Endothelial cell of umbilical vein (primary cell): ENCODE measurements at regions not wholly inside any gene's neighbourhood (a gene's known extent, or its start where the extent isn't known, plus 50 kb on each side); places are given as distances from the start of the nearest gene placed in this dataset.

Experiments used
- BruUV-seq: library from RNA; stranded (reverse); fragments of 400-500 nt; replicated peaks from 2 replicates; lab custom pipeline; 2021; lab: Mats Ljungman, UMichigan
- CTCF ChIA-PET: fragments of 300-600, 350-600 bp; sonication (Branson Sonifier 250); formaldehyde crosslinking; loops from one replicate; lab custom pipeline; 2021; ENCODE audit warnings: antibody characterized with exemption, inconsistent platforms; lab: Charles Lee
- POLR2A ChIA-PET: fragments of 300-600, 350-600 bp; sonication (Branson Sonifier 250); formaldehyde crosslinking; loops from one replicate; lab custom pipeline; 2021; ENCODE audit warnings: antibody characterized with exemption, inconsistent platforms; lab: Charles Lee
- DNase-seq: peaks from one replicate; pipeline ENCODE4 v3.0.0-alpha.2; 2011; ENCODE audit warnings: low read depth, low spot score
- FAIRE-seq: peaks from 2 replicates; lab custom pipeline; 2011; peaks lifted over from hg19 to GRCh38; lab: Jason Lieb, UNC
- H2AFZ ChIP-seq: 2 replicates; pipeline ENCODE4 v1.6.0; 2012; ENCODE audit warnings: low read depth, low read length, control low read depth, inconsistent platforms
- H3K27ac ChIP-seq: 2 replicates; pipeline ENCODE4 v1.5.1; 2011; ENCODE audit warnings: low read depth, mild to moderate bottlenecking, control low read depth, low read length, moderate library complexity; ENCODE audit not compliant: insufficient read depth
- H3K27me3 ChIP-seq, 2 experiments: 2 replicates each; pipeline versions ENCODE4 v1.6.0 to v1.6.1; 2011; ENCODE audit warnings: low read length in 2 of 2, mixed read lengths in 1 of 2; ENCODE audit not compliant: control insufficient read depth in 2 of 2, insufficient read depth in 2 of 2
- H3K36me3 ChIP-seq, 2 experiments: 2 replicates in 1 of 2; 3 replicates in 1 of 2; pipeline ENCODE4 v1.5.1; 2011; ENCODE audit warnings: low read length in 2 of 2, mild to moderate bottlenecking in 1 of 2, moderate library complexity in 1 of 2; ENCODE audit not compliant: control insufficient read depth in 2 of 2, insufficient read depth in 2 of 2; ENCODE audit errors: extremely low read depth in 1 of 2
- H3K4me1 ChIP-seq: 3 replicates; pipeline ENCODE4 v1.5.1; 2011; ENCODE audit warnings: mild to moderate bottlenecking, low read length; ENCODE audit not compliant: control insufficient read depth, insufficient read depth; ENCODE audit errors: extremely low read depth
- H3K4me2 ChIP-seq: 2 replicates; pipeline ENCODE4 v1.6.1; 2011; ENCODE audit warnings: low read length, control low read depth, mixed read lengths; ENCODE audit not compliant: insufficient read depth
- H3K4me3 ChIP-seq, 3 experiments: fragments of 200-600 bp in 1 of 3; sonication (generic), shearing (Covaris generic) in 1 of 3; replicated peaks in 1 of 3; 2 replicates each; pipeline ENCODE4 v1.5.1; 2011 to 2016; ENCODE audit warnings: control low read depth in 3 of 3, low read length in 3 of 3, mild to moderate bottlenecking in 2 of 3, inconsistent platforms in 1 of 3, low read depth in 1 of 3, moderate library complexity in 1 of 3; ENCODE audit not compliant: insufficient read depth in 1 of 3
- H3K79me2 ChIP-seq: 2 replicates; pipeline ENCODE4 v1.6.0; 2012; ENCODE audit warnings: low read length, inconsistent platforms; ENCODE audit not compliant: control insufficient read depth, insufficient read depth
- H3K9ac ChIP-seq: replicated peaks from 2 replicates; pipeline ENCODE3; 2011; ENCODE audit warnings: low read length, control low read depth; ENCODE audit not compliant: insufficient read depth; ENCODE audit errors: extremely low read depth
- H3K9me1 ChIP-seq: replicated peaks from 3 replicates; pipeline ENCODE4 v1.6.0; 2011; ENCODE audit warnings: mild to moderate bottlenecking, low read length; ENCODE audit not compliant: control insufficient read depth, insufficient read depth; ENCODE audit errors: extremely low read depth
- H3K9me3 ChIP-seq: replicated peaks from 2 replicates; pipeline ENCODE4 v1.5.1; 2012; ENCODE audit warnings: low read length, inconsistent platforms; ENCODE audit not compliant: control insufficient read depth, insufficient read depth
- H4K20me1 ChIP-seq: replicated peaks from 2 replicates; pipeline ENCODE3; 2011; ENCODE audit warnings: mild to moderate bottlenecking, low read length; ENCODE audit not compliant: control insufficient read depth, insufficient read depth; ENCODE audit errors: extremely low read depth
- EZH2 ChIP-seq: IDR thresholded peaks from 2 replicates; pipeline ENCODE4 v1.6.1; 2012; ENCODE audit warnings: borderline replicate concordance, low read depth, mild to moderate bottlenecking, moderate library complexity, low read length, inconsistent platforms; ENCODE audit not compliant: severe bottlenecking
- FOS ChIP-seq: IDR thresholded peaks from 2 replicates; pipeline ENCODE4 v1.6.1; 2011; ENCODE audit warnings: mild to moderate bottlenecking, low read length, moderate library complexity, borderline replicate concordance; ENCODE audit not compliant: insufficient read depth
- GATA2 ChIP-seq: IDR thresholded peaks from 2 replicates; pipeline ENCODE4 v1.7.0; 2011; ENCODE audit warnings: low read depth, mild to moderate bottlenecking, moderate library complexity, mixed read lengths, low read length; ENCODE audit not compliant: insufficient read length, insufficient read depth
- JUN ChIP-seq: IDR thresholded peaks from 2 replicates; pipeline ENCODE4 v1.6.1; 2011; ENCODE audit warnings: borderline replicate concordance, low read depth; ENCODE audit not compliant: insufficient read length, insufficient read depth
- MYC ChIP-seq: IDR thresholded peaks from one replicate; pipeline ENCODE4 v1.6.1; 2011; ENCODE audit warnings: mild to moderate bottlenecking, low read depth, low read length
- POLR2A ChIP-seq: IDR thresholded peaks from 2 replicates; pipeline ENCODE4 v1.6.1; 2012; ENCODE audit warnings: low read depth, mild to moderate bottlenecking, control low read depth, low read length
- POLR2AphosphoS5 ChIP-seq: IDR thresholded peaks from 2 replicates; pipeline ENCODE4 v1.6.1; 2012; ENCODE audit warnings: low read depth, mild to moderate bottlenecking, control low read depth, low read length, moderate library complexity; ENCODE audit not compliant: insufficient read depth
- dilution Hi-C: fragments of 300-500 bp; cut with MboI; formaldehyde crosslinking; loops from one replicate; pipeline ENCODE4 v1.15.0; 2019; ENCODE audit warnings: low sequenced_read_pairs; ENCODE audit not compliant: extremely low pct_ligation_motif_present
- intact Hi-C: fragments of 100-400 bp; cut with micrococcal nuclease; formaldehyde crosslinking; loops from one replicate; pipeline ENCODE4 v1.10.0; 2022
- TF ChIP-seq, protein P1 (sequence below): IDR thresholded peaks from 2 replicates; pipeline ENCODE4 v1.6.1; 2011; ENCODE audit not compliant: insufficient read depth, insufficient read length
- TF ChIP-seq, protein P2 (sequence below), 2 donors: IDR thresholded peaks; 1 replicate in 1 of 2; 2 replicates in 1 of 2; pipeline ENCODE4 v1.5.1; 2011; ENCODE audit warnings: low read length in 2 of 2, mild to moderate bottlenecking in 2 of 2, moderate library complexity in 2 of 2, control low read depth in 1 of 2, inconsistent platforms in 1 of 2, low read depth in 1 of 2; ENCODE audit not compliant: insufficient read depth in 1 of 2; ENCODE audit errors: extremely low read depth in 1 of 2

DNA sequence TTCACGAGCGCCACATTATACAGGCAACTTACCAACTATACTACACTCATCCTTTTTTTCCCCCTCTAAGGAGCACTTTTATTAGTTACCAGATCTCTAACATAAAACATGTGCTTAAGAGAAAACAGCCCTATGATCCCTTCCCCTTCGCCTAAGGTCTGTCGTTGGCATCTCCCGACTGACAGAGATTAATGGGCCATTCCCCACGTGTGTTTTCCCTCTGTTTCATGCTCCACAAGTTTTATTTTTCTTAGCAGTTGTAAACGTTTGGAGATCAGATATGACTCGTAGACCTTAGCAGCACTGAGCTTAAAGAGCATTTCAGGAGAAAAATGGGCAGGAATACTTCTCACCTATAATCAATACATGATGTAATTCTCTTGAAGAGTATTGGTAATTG lies 51.4 kb upstream of the FZD10 start:
- Histone ChIP-seq H3K27me3 (no peaks in the 10 kb centered on the region), H3K9me3 (peaks cover 15% of the 10 kb centered on the region), H3K9me1 (no peaks in the 10 kb centered on the region), H3K4me3 (no peak overlapping the region), H4K20me1 (no peaks in the 10 kb centered on the region), H3K4me2 (no peak overlapping the region), H3K36me3 (no peaks in the 10 kb centered on the region), H3K9ac (no peak overlapping the region), H3K27ac (no peak overlapping the region), H3K4me1 (no peaks in the 10 kb centered on the region), H2AFZ (no peak overlapping the region), H3K79me2 (no peaks in the 10 kb centered on the region)
- intact Hi-C loops, result no loop called here
- BruUV-seq, result no TSS peak
- dilution Hi-C loops, result no loop called here
- ChIA-PET POLR2A (no interaction called here), CTCF (no interaction called here)
- FAIRE-seq (no peak), DNase-seq (no peak)
- TF ChIP-seq, protein P1, sequence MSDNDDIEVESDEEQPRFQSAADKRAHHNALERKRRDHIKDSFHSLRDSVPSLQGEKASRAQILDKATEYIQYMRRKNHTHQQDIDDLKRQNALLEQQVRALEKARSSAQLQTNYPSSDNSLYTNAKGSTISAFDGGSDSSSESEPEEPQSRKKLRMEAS, result no peak
- TF ChIP-seq MYC (no peak), JUN (no peak), POLR2A (no peak), GATA2 (no peak), EZH2 (no peak), POLR2AphosphoS5 (no peak)

DNA sequence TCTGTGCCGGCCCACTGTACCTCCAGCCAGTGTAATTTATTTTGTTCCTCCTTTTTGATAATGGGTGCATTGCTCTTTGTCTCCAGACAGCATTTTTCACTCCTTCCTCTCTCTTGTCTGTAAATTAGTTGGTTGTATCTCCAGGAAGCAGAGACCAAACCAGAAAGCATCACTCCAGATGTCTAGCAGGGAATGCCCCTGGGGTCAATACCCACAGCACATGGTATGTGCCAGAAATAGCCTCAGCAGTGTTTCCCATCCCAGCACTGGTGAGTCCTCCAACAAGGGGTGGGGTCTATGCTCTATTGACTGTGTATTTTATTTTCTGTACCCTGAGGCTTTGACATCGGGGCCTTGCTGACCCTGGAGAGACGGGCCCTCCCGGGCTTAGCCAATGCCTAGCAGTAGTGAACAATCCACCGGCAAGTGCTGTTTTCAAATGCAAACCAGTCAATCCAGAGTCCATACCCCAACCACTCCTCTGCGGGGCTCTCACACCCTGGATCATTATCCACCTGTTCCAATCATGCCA lies 50.2 kb upstream of the FZD10 start:
- H4K20me1 ChIP-seq, result no peaks in the 10 kb centered on the region
- no peaks in the 10 kb centered on the region for H3K27me3 ChIP-seq
- ChIA-PET POLR2A (no interaction called here), CTCF (no interaction called here)
- no peak overlapping the region for H3K27ac ChIP-seq
- no peak overlapping the region for H3K9ac ChIP-seq
- no peak for FAIRE-seq
- no peak overlapping the region for H2AFZ ChIP-seq
- TF ChIP-seq MYC, result no peak
- TF ChIP-seq FOS, result no peak
- no peak for TF ChIP-seq POLR2A
- no peak for TF ChIP-seq GATA2
- TF ChIP-seq, protein P1, result no peak
- TF ChIP-seq, protein P2, sequence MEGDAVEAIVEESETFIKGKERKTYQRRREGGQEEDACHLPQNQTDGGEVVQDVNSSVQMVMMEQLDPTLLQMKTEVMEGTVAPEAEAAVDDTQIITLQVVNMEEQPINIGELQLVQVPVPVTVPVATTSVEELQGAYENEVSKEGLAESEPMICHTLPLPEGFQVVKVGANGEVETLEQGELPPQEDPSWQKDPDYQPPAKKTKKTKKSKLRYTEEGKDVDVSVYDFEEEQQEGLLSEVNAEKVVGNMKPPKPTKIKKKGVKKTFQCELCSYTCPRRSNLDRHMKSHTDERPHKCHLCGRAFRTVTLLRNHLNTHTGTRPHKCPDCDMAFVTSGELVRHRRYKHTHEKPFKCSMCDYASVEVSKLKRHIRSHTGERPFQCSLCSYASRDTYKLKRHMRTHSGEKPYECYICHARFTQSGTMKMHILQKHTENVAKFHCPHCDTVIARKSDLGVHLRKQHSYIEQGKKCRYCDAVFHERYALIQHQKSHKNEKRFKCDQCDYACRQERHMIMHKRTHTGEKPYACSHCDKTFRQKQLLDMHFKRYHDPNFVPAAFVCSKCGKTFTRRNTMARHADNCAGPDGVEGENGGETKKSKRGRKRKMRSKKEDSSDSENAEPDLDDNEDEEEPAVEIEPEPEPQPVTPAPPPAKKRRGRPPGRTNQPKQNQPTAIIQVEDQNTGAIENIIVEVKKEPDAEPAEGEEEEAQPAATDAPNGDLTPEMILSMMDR (IDR thresholded peaks at IDR 0.05; ENCODE audit: extremely low read depth in 1 of 2, insufficient read depth in 1 of 2, low read depth in 1 of 2, low read length in 2 of 2), result no peak
- no peak for TF ChIP-seq EZH2
- TF ChIP-seq JUN, result no peak
- no peak for TF ChIP-seq POLR2AphosphoS5
- H3K79me2 ChIP-seq, result no peaks in the 10 kb centered on the region
- peaks cover 15% of the 10 kb centered on the region for H3K9me3 ChIP-seq
- no peak for DNase-seq
- dilution Hi-C loops, result no loop called here
- H3K4me2 ChIP-seq, result no peak overlapping the region
- intact Hi-C loops, result no loop called here
- H3K36me3 ChIP-seq, result no peaks in the 10 kb centered on the region
- no peaks in the 10 kb centered on the region for H3K9me1 ChIP-seq
- no TSS peak for BruUV-seq
- no peak overlapping the region for H3K4me3 ChIP-seq
- H3K4me1 ChIP-seq, result no peaks in the 10 kb centered on the region
